RWPE2 (cell line): ENCODE measurements at regions not wholly inside any gene's neighbourhood (a gene's known extent, or its start where the extent isn't known, plus 50 kb on each side); places are given as distances from the start of the nearest gene placed in this dataset.
A peak's percentile ranks its signal among the peaks of the same experiment; 100 is the strongest.

Experiments
- ATAC-seq: fragments of 200-7000 bp; cut with Tn5 transposase; 3 replicates; pipeline ENCODE4 v1.9.1; 2021; ENCODE audit warnings: low read depth
- DNase-seq: peaks from one replicate; pipeline ENCODE4 v3.0.0-alpha.2; 2020; ENCODE audit warnings: low spot score
- H3K27ac ChIP-seq: fragments of 450-650 bp; 2 replicates; pipeline ENCODE4 v1.5.1; 2017; ENCODE audit warnings: mild to moderate bottlenecking; ENCODE audit not compliant: poor library complexity, severe bottlenecking
- H3K27me3 ChIP-seq: fragments of 250-450 bp; sonication (Bioruptor Pico); 2 replicates; pipeline ENCODE4 v1.5.1; 2021; ENCODE audit warnings: mild to moderate bottlenecking, moderate library complexity; ENCODE audit not compliant: insufficient read depth, poor library complexity, severe bottlenecking
- H3K36me3 ChIP-seq: fragments of 250-450 bp; sonication (Bioruptor Pico); 2 replicates; pipeline ENCODE4 v1.5.1; 2020; ENCODE audit warnings: low read depth, mild to moderate bottlenecking, moderate library complexity
- H3K4me1 ChIP-seq: fragments of 250-450 bp; sonication (Bioruptor Pico); 2 replicates; pipeline ENCODE4 v1.5.1; 2021; ENCODE audit warnings: mild to moderate bottlenecking, moderate library complexity; ENCODE audit not compliant: insufficient read depth, poor library complexity, severe bottlenecking
- H3K4me3 ChIP-seq: fragments of 250-450 bp; sonication (Bioruptor Pico); 2 replicates; pipeline ENCODE4 v1.5.1; 2021; ENCODE audit warnings: mild to moderate bottlenecking, moderate library complexity; ENCODE audit not compliant: severe bottlenecking
- H3K9me3 ChIP-seq: fragments of 250-450 bp; sonication (Bioruptor Pico); 2 replicates; pipeline ENCODE4 v1.5.1; 2021; ENCODE audit warnings: mild to moderate bottlenecking, moderate library complexity; ENCODE audit not compliant: severe bottlenecking
- CTCF ChIP-seq: fragments of 450-650 bp; IDR thresholded peaks from one replicate; pipeline ENCODE4 v1.5.1; 2017; ENCODE audit warnings: mild to moderate bottlenecking, moderate library complexity; ENCODE audit not compliant: poor library complexity, severe bottlenecking

GRCh38 chr2:163205589-163206254 is 367.2 kb upstream of the KCNH7 start:
- ATAC-seq (no peak), DNase-seq (no peak)
- H3K27me3 ChIP-seq: no peaks in the 10 kb centered on the region
- H3K36me3 ChIP-seq: no peaks in the 10 kb centered on the region
- no peak overlapping the region for H3K27ac ChIP-seq
- H3K4me1 ChIP-seq: peaks cover 10% of the 10 kb centered on the region
- no peak for TF ChIP-seq CTCF
- H3K4me3 ChIP-seq: no peak overlapping the region
- no peaks in the 10 kb centered on the region for H3K9me3 ChIP-seq

GRCh38 chr2:163200741-163201140 is 362.2 kb upstream of the KCNH7 start:
- Histone ChIP-seq H3K4me1 (no peaks in the 10 kb centered on the region), H3K36me3 (no peaks in the 10 kb centered on the region), H3K9me3 (no peaks in the 10 kb centered on the region), H3K27ac (no peak overlapping the region), H3K27me3 (no peaks in the 10 kb centered on the region), H3K4me3 (no peak overlapping the region)
- no peak for TF ChIP-seq CTCF
- ATAC-seq (no peak), DNase-seq (no peak)

- H3K36me3 ChIP-seq: no peaks in the 10 kb centered on the region
- no peak for ATAC-seq
- TF ChIP-seq CTCF: no peak
These were observed 360.4 kb upstream of the KCNH7 start for GRCh38 chr2:163198972-163199371.

GRCh38 chr2:163198007-163198406 is 359.4 kb upstream of the KCNH7 start:
- no peak for TF ChIP-seq CTCF
- DNase-seq: no peak
- H3K27ac ChIP-seq: no peak overlapping the region
- H3K4me1 ChIP-seq: no peaks in the 10 kb centered on the region
- H3K9me3 ChIP-seq: no peaks in the 10 kb centered on the region
- H3K36me3 ChIP-seq: no peaks in the 10 kb centered on the region
- H3K4me3 ChIP-seq: no peak overlapping the region
- no peaks in the 10 kb centered on the region for H3K27me3 ChIP-seq
- no peak for ATAC-seq

More at GRCh38 chr2:163198972-163199371, 360.4 kb upstream of the KCNH7 start:
- H3K4me1 ChIP-seq: no peaks in the 10 kb centered on the region
- H3K9me3 ChIP-seq: no peaks in the 10 kb centered on the region
- H3K27me3 ChIP-seq: no peaks in the 10 kb centered on the region
- no peak overlapping the region for H3K27ac ChIP-seq
- no peak overlapping the region for H3K4me3 ChIP-seq
- DNase-seq: no peak

GRCh38 chr2:163191372-163191771 is 352.8 kb upstream of the KCNH7 start:
- Histone ChIP-seq H3K4me3 (no peak overlapping the region), H3K27ac (no peak overlapping the region), H3K36me3 (no peaks in the 10 kb centered on the region), H3K4me1 (peaks cover 7% of the 10 kb centered on the region), H3K27me3 (no peaks in the 10 kb centered on the region), H3K9me3 (no peaks in the 10 kb centered on the region)
- no peak for DNase-seq
- no peak for ATAC-seq
- TF ChIP-seq CTCF: peak; percentile 86
